ENCODE measurements at regions not wholly inside any gene's neighbourhood (a gene's known extent, or its start where the extent isn't known, plus 50 kb on each side); places are given as distances from the start of the nearest gene placed in this dataset.

GRCh38 chr5:167915237-167915636 is 376.2 kb upstream of the WWC1 start:
- TF ChIP-seq POLR2AphosphoS5 (IDR thresholded peaks at IDR 0.05; ENCODE audit: borderline replicate concordance, low read depth, low read length) (no peak), FOXP2 (optimal IDR thresholded peaks at IDR 0.05; ENCODE audit: control extremely low read depth, extremely low read length, insufficient read depth) (no peak)
